ENCODE measurements at regions not wholly inside any gene's neighbourhood (a gene's known extent, or its start where the extent isn't known, plus 50 kb on each side); places are given as distances from the start of the nearest gene placed in this dataset.

DNA sequence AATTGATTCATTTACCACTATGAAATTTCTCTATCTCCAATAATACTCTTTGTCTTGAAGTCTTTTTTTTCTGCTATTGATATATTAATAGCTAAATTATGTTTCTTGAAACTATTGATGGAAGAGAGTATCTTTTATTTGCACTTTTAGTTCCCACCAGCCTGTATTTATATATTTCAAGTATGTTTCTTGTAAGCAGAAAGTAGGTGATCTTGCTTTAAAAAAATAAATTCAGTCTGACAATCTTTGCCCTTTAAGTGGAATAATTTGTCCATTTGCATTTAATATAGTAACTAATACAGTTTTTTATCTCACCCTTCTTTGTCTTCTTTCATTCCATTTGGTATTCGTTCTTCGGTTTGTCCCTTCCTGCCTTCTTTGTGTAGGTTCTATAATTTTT lies 790.5 kb downstream of the MCTP2 start:
- no peaks in the 10 kb centered on the region for H3K36me3 Mint-ChIP-seq (ENCODE audit: low read depth)
- H4K20me1 ChIP-seq (replicated peaks; ENCODE audit: insufficient read depth), result no peaks in the 10 kb centered on the region
- TF ChIP-seq EZH2 (IDR thresholded peaks at IDR 0.05; ENCODE audit: low read depth, unreplicated experiment) (no peak), CREB1 (CRISPR knock-in tag; IDR thresholded peaks at IDR 0.05; ENCODE audit: low read depth) (no peak), JUNB (IDR thresholded peaks at IDR 0.05; ENCODE audit: unreplicated experiment) (no peak), ETS1 (IDR thresholded peaks at IDR 0.05) (no peak), ZNF114 (CRISPR knock-in tag; IDR thresholded peaks at IDR 0.05) (no peak), REST (IDR thresholded peaks at IDR 0.05; ENCODE audit: unreplicated experiment) (no peak), STAT1 (IDR thresholded peaks at IDR 0.05; ENCODE audit: unreplicated experiment) (no peak), POLR2AphosphoS5 (IDR thresholded peaks at IDR 0.05; ENCODE audit: low read depth) (no peak), ZNF331 (CRISPR knock-in tag; IDR thresholded peaks at IDR 0.05; ENCODE audit: low read depth) (no peak), EZH2phosphoT487 (IDR thresholded peaks at IDR 0.05; ENCODE audit: unreplicated experiment) (no peak), ZNF462 (CRISPR knock-in tag; IDR thresholded peaks at IDR 0.05) (no peak), NANOG (IDR thresholded peaks at IDR 0.05; ENCODE audit: borderline replicate concordance) (no peak)
- TF ChIP-seq, protein P1, sequence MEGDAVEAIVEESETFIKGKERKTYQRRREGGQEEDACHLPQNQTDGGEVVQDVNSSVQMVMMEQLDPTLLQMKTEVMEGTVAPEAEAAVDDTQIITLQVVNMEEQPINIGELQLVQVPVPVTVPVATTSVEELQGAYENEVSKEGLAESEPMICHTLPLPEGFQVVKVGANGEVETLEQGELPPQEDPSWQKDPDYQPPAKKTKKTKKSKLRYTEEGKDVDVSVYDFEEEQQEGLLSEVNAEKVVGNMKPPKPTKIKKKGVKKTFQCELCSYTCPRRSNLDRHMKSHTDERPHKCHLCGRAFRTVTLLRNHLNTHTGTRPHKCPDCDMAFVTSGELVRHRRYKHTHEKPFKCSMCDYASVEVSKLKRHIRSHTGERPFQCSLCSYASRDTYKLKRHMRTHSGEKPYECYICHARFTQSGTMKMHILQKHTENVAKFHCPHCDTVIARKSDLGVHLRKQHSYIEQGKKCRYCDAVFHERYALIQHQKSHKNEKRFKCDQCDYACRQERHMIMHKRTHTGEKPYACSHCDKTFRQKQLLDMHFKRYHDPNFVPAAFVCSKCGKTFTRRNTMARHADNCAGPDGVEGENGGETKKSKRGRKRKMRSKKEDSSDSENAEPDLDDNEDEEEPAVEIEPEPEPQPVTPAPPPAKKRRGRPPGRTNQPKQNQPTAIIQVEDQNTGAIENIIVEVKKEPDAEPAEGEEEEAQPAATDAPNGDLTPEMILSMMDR (conservative IDR thresholded peaks at IDR 0.05; ENCODE audit: low read depth in 2 of 2), result no peak

More for the DNA sequence above, 790.5 kb downstream of the MCTP2 start:
- H3K27me3 ChIP-seq (ENCODE audit: insufficient read depth), result no peaks in the 10 kb centered on the region
- Mint-ChIP-seq H3K27me3 (ENCODE audit: insufficient read depth, low read depth, poor library complexity) (peaks cover 3% of the 10 kb centered on the region), H3K27ac (no peak overlapping the region), H3K4me3 (no peak overlapping the region), H3K9me3 (no peaks in the 10 kb centered on the region), H3K4me1 (peaks cover 19% of the 10 kb centered on the region; the same call in 2 of the 3 replicates)
- H3K4me3 ChIP-seq, result no peak overlapping the region
- H2AFZ ChIP-seq, result no peak overlapping the region
- H3K36me3 ChIP-seq (ENCODE audit: insufficient read depth), result no peaks in the 10 kb centered on the region
- ATAC-seq, result no peak
- H3K4me2 ChIP-seq, result no peak overlapping the region
- no peaks in the 10 kb centered on the region for H3K79me2 ChIP-seq (replicated peaks; ENCODE audit: insufficient read depth)
- H3K4me1 ChIP-seq (ENCODE audit: insufficient read depth), result peaks cover 9% of the 10 kb centered on the region; the same call in 1 of the 2 replicates
- no peaks in the 10 kb centered on the region for H3K9me2 ChIP-seq (ENCODE audit: insufficient read depth)
- no peak overlapping the region for H3K27ac ChIP-seq (ENCODE audit: low read depth)
- H3F3A ChIP-seq (replicated peaks; ENCODE audit: low read depth), result no peaks in the 10 kb centered on the region
- DNase-seq (ENCODE audit: low spot score), result no peak
